IPS-15b (cell line): ENCODE measurements at regions not wholly inside any gene's neighbourhood (a gene's known extent, or its start where the extent isn't known, plus 50 kb on each side); places are given as distances from the start of the nearest gene placed in this dataset.
"Not testable (repeated sequence)": the region's sequence is repeated elsewhere in the genome, so short reads cannot be mapped to it uniquely, and the experiment has no call there.

Source experiments
- H3K27me3 ChIP-seq: one replicate; pipeline ENCODE4 v1.6.1; 2013; ENCODE audit warnings: low read length; ENCODE audit not compliant: control insufficient read depth, insufficient read depth
- H3K36me3 ChIP-seq: one replicate; pipeline ENCODE4 v1.6.1; 2013; ENCODE audit warnings: low read length; ENCODE audit not compliant: control insufficient read depth, insufficient read depth
- H3K4me1 ChIP-seq: one replicate; pipeline ENCODE4 v1.6.1; 2013; ENCODE audit warnings: mild to moderate bottlenecking, low read length; ENCODE audit not compliant: control insufficient read depth, insufficient read depth
- H3K4me3 ChIP-seq: one replicate; pipeline ENCODE4 v1.5.1; 2013; ENCODE audit warnings: low read depth, low read length
- H3K9ac ChIP-seq: one replicate; pipeline ENCODE4 v1.6.1; 2013; ENCODE audit warnings: low read depth, mild to moderate bottlenecking, low read length
- H3K9me3 ChIP-seq: one replicate; pipeline ENCODE4 v1.6.1; 2013; ENCODE audit warnings: mild to moderate bottlenecking, low read length; ENCODE audit not compliant: control insufficient read depth, insufficient read depth

DNA sequence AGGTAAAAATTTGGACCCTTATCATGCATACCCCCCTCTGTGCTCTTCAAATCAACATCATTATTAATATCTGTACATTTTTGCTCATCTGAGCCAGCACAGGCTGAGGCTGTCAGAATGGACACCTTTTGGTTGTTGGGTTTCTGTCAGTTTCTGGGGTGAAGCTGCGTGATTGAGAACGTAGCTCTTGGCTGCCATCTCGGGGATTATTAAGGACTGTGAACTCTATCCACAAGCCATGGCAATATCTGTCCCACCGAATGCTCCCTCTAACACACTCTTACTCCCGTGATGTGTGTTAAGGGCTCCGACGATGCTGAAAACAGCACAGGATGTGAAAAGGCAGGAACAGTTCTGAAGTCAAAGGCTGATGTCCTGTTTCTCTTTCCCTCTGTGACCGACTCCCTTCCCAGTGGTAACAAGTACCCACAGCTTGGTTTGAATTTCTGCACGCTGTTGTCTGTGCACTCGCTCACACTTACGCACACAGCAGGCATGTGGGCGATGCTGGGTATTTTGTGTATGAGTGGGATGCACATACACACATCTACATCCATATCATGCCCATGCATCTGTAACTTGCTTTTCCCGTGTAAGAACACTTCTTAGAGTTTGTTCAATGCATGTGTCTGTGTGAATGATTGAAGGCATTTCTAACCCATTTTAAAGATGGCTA, 405.6 kb downstream of the TMEM121 start:
- no peak overlapping the region for H3K4me3 ChIP-seq

DNA sequence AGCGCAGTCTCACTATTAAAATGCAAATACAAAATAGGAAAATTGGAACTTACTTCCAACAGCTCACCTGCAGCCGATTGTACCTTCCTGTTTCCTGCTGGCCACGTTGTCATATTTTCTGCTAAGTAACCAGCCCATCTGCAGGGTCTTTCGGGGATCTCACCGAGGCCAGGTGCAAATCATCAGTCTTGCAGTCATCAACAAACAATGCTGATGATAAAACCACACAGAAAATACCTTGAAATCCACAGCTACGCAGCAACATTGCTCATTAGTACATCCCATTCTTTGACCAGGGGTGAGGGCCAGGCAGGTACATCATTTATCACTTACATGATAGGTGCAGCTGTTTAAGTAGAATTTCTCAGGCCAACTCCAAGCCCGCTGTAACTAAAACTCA, 406.9 kb downstream of the TMEM121 start:
- no peak overlapping the region for H3K4me3 ChIP-seq
- peaks cover 18% of the 10 kb centered on the region for H3K9me3 ChIP-seq
- peaks cover 2% of the 10 kb centered on the region for H3K36me3 ChIP-seq
- H3K9ac ChIP-seq, result no peak overlapping the region
- no peaks in the 10 kb centered on the region for H3K4me1 ChIP-seq
- H3K27me3 ChIP-seq, result no peaks in the 10 kb centered on the region

More for the DNA sequence above, 405.6 kb downstream of the TMEM121 start:
- Histone ChIP-seq H3K9ac (no peak overlapping the region), H3K9me3 (peaks cover 10% of the 10 kb centered on the region), H3K27me3 (no peaks in the 10 kb centered on the region), H3K4me1 (no peaks in the 10 kb centered on the region), H3K36me3 (peaks cover 2% of the 10 kb centered on the region)

DNA sequence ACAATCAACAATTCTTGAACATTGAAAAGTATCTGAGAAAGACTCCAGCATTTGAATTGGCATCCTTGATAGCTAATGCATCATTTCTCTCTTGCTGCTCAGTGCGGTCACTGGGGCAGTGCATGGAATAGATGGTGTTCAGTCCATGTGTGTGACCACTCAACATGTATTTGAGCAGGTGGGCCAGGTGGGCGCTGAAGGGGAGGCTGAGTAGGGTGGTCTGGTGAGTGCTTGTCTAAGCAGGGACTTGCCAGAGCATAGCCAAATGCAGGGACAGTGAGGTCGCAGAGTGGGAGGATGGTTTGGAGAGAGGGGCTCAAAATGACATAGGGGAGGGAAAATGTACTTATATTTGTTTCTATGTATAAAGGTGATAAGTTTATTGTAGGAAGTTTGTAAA, 409.0 kb downstream of the TMEM121 start:
- no peaks in the 10 kb centered on the region for H3K27me3 ChIP-seq
- peaks cover 24% of the 10 kb centered on the region for H3K9me3 ChIP-seq

DNA sequence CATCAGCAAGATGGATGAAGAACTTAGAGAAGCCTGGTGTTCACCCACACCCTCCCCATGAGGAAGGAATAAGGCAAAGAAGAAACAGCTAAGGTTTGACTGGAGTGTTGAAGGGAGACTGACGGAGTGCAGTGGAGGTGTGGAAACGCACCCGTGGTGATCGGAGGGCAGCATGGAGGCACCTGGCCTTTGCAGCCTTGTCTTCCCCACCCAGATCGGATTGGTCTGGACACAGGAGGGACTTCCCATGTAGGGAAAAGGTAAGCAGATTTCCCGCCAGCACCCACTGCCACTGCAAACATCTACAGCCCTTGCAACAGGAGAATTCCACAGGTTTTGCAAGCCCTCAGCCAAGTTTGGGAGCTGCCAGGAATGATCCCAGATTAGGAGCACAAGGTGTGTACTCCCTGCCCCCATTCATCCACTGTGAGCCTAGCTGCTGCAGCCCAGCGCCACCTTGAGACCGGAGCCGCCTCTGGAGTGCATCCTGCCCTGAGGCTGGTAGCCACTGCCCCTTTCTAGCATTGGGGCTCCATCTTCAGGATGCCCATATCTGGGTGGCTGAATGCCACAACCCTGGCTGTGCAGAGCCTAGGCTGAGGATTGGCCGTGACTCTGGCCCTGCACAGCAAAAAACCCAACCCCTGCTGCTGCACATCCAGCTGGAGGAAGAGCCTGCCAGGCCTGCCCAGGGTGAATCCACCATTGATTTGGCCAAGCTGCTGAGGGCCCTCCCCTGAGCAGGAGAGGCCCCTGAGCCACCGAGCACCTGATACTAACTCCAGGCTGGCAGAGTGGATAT, 411.1 kb downstream of the TMEM121 start:
- peaks cover 25% of the 10 kb centered on the region for H3K9me3 ChIP-seq

More for the DNA sequence above, 409.0 kb downstream of the TMEM121 start:
- Histone ChIP-seq H3K4me1 (no peaks in the 10 kb centered on the region), H3K36me3 (no peaks in the 10 kb centered on the region), H3K4me3 (no peak overlapping the region), H3K9ac (no peak overlapping the region)

DNA sequence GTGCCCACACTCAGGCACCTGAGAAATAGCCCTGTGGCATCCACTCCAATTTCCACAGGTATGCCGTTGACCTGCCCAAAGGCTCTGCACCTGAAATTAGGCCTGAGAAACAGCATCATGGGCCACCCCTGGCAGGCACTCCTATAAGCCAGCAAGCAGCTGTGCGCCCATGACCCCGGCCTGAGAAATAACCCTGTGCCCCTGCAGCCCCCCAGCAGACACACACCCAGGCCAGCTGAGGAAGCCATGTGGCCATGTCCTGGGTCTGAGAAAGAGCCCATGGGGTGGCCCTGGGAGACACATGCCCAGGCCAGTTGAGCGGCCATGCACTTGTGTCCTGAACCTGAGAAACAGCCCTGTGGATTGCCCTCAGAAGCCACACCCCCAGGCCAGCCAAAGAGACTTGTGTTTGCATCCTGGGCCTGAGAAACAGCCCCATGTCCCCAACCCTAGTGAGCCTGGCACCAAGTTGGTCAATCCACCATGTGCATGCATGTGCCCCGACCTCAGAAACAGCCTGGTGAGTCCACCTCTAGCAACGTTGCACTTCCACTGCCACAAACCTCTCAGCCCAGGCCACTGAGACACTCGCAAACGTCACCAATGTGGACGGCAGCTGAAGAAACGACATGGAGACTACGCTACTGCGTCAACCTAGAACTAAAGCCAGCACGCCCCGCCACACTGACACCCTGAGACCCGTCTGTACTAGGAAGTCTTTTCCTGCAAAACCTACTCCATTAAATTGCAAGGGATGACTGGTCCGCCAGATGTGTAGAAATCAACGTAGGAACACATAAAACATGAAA, 411.9 kb downstream of the TMEM121 start:
- H3K4me1 ChIP-seq, result no peaks in the 10 kb centered on the region
- no peaks in the 10 kb centered on the region for H3K27me3 ChIP-seq
- H3K9ac ChIP-seq, result no peak overlapping the region
- no peak overlapping the region for H3K4me3 ChIP-seq
- H3K9me3 ChIP-seq, result peaks cover 25% of the 10 kb centered on the region
- H3K36me3 ChIP-seq, result no peaks in the 10 kb centered on the region

More for the DNA sequence above, 411.1 kb downstream of the TMEM121 start:
- H3K27me3 ChIP-seq, result no peaks in the 10 kb centered on the region
- no peaks in the 10 kb centered on the region for H3K36me3 ChIP-seq
- H3K9ac ChIP-seq, result no peak overlapping the region
- no peaks in the 10 kb centered on the region for H3K4me1 ChIP-seq
- no peak overlapping the region for H3K4me3 ChIP-seq

DNA sequence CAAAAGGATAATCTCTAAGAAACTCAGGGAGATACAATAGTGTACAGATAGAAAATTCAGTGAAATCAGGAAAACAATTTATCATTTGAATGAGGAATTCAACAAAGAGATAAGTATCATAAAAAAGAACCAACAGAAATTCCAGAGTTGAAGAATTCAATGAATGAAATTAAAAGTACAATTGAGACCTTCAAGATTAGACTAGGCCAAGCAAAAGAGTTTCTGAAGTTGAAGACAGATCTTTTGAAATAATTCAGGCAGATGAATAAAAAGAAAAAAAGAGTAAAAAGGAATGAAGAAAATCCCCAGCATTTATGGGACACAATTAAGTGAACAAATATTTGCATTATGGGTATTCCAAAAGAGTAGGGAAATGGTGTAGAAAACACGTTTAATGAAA, 412.6 kb downstream of the TMEM121 start:
- peaks cover 27% of the 10 kb centered on the region for H3K9me3 ChIP-seq
- H3K9ac ChIP-seq, result no peak overlapping the region
- H3K27me3 ChIP-seq, result no peaks in the 10 kb centered on the region
- no peaks in the 10 kb centered on the region for H3K36me3 ChIP-seq
- H3K4me1 ChIP-seq, result no peaks in the 10 kb centered on the region
- no peak overlapping the region for H3K4me3 ChIP-seq

DNA sequence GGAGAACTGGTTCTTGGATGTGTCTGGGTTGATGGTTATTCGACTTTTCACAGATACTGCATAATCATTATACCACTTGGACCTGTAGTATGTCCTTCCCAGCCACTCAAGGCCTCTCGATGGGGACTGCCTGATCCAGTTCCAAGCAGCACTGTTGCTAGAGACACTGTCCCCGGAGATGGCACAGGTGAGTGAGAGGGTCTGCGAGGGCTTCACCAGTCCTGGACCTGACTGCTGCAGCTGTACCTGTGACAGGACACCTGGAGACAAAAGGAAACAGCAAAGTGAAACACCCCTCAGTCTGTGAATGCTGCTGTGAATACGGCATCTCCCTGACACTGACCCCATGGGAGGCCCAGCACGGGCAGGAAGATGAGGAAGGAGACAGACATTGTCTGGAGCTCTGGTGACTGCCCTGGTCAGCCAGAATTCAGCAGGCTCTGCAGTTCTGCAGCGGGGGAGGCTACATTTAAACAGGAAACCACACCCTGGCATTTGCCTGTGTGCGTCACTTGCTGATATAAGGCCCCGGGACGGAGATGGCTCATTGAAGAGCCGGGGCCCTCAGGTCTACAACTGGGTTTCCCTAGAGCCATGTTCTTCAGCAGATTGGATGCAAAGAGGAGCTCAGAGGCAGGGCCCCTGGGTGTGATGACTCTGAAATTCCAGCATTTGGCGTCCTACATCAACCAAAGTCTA, 413.6 kb downstream of the TMEM121 start:
- Histone ChIP-seq H3K36me3 (no peaks in the 10 kb centered on the region), H3K4me1 (no peaks in the 10 kb centered on the region), H3K9me3 (peaks cover 29% of the 10 kb centered on the region), H3K4me3 (no peak overlapping the region), H3K27me3 (no peaks in the 10 kb centered on the region), H3K9ac (no peak overlapping the region)

DNA sequence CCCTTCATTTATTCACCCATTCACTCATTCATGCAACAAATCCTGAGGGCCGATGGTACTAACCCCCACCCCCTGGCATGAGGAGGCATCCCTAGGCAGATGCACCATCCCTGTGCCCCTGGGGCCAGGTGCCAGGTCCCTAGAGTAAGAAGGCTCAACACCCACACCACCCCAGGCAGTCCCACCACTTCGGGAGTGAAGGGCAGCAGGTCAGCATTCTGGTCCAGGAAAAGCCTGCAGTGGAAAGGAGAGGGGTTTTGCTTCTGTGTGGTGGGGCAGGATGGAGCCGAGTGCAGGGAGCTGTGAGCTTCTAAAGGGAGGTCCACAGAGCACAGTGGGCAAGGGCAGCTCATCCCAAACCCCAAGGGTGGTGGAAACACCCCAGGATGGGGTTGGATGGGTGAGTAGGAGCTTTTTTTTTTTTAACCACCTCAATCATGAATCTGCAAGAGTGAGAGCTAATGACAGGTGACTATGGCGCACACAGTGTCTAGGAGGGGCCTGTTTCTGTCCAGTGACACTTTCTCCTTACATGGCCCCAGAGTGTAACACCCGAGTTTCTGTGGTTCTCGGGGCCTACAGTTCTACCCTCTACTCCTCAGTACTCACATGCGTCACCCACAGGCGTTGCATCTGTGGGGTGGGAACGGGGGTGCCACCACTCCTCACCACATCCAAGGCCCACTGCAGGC, 414.3 kb downstream of the TMEM121 start:
- no peaks in the 10 kb centered on the region for H3K4me1 ChIP-seq
- no peaks in the 10 kb centered on the region for H3K27me3 ChIP-seq
- no peak overlapping the region for H3K4me3 ChIP-seq
- H3K9ac ChIP-seq, result no peak overlapping the region
- H3K36me3 ChIP-seq, result no peaks in the 10 kb centered on the region
- peaks cover 32% of the 10 kb centered on the region for H3K9me3 ChIP-seq

DNA sequence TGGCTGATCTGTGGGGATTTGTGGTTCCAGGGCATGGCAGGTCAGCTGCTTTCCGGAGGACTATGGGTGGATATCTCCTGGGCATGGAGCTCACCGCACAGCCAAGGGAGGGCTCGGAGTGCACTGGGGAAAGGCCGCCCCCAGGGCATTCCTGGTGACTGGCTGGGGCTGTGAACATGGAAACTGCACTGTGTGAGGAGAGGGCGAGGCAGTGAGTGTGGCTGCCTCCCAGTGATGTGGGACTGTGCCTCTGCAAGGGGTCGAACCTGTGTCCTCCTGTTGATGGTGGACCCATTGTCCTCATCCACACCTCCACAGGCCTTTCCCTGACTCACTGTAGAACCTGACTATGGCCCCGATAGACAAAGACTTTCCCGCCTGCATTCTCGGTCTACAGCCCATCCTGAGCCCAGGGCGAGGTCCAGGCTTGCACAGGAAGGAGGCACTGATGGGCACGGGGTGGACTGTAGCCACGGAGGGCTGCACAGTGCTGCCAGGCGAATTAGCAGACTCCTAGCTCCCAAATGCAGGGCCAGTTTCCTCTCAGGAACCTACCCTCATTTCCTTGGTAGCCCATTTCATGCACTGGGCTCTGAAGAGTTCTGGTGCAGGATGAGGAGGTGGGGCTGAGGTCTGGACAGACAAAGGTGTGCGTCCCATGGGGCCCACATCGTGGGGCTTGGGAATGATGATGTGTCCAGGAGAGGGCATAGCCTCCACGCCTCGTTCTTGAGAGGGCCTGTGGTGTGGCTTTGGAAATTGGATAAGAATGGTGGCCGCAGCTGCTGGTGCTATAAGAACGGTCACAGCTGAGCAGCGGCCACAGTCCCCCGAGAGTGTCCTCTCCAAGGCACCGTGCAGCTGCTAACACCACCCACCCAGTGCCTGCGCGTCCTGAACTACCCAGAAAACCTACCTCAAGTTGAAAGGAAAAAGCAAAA, 415.1 kb downstream of the TMEM121 start:
- Histone ChIP-seq H3K27me3 (no peaks in the 10 kb centered on the region), H3K9me3 (peaks cover 32% of the 10 kb centered on the region), H3K4me1 (no peaks in the 10 kb centered on the region), H3K36me3 (no peaks in the 10 kb centered on the region), H3K4me3 (no peak overlapping the region), H3K9ac (no peak overlapping the region)

DNA sequence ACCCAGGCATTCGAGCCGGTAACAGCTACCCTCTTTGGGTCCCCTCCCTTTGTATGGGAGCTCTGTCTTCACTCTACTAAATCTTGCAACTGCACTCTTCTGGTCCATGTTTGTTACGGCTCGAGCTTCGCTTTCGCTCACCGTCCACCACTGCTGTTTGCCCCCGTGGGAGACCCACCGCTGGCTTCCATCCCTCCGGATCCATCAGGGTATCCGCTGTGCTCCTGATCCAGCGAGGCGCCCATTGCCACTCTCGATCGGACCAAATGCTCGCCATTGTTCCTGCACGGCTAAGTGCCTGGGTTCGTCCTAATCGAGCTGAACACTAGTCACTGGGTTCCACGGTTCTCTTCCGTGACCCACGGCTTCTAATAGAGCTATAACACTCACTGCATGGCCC, 416.3 kb downstream of the TMEM121 start:
- H3K9ac ChIP-seq, H3K4me3 ChIP-seq, H3K4me1 ChIP-seq, H3K27me3 ChIP-seq, H3K36me3 ChIP-seq: not testable (repeated sequence)
- H3K9me3 ChIP-seq, result peaks cover 26% of the 10 kb centered on the region
